Astrocyte of the hippocampus (primary cell): ENCODE measurements at regions not wholly inside any gene's neighbourhood (a gene's known extent, or its start where the extent isn't known, plus 50 kb on each side); places are given as distances from the start of the nearest gene placed in this dataset.
A peak's percentile ranks its signal among the peaks of the same experiment; 100 is the strongest.

Experiments used
- DNase-seq: peaks from one replicate; pipeline ENCODE4 v3.0.0; 2011; ENCODE audit warnings: low read depth, low spot score

GRCh38 chr13:64000321-64000720 is 2584.7 kb upstream of the PCDH20 start:
- DNase-seq, result no peak

- DNase-seq, result no peak
These were observed 2584.1 kb upstream of the PCDH20 start for GRCh38 chr13:63999614-64000305.

- peak; percentile 14 for DNase-seq
These were observed 2567.7 kb upstream of the PCDH20 start for GRCh38 chr13:63983366-63983765.

GRCh38 chr13:63979951-63980350 is 2564.3 kb upstream of the PCDH20 start:
- DNase-seq, result no peak

GRCh38 chr13:63972328-63972727 is 2556.7 kb upstream of the PCDH20 start:
- DNase-seq, result no peak

- no peak for DNase-seq
These were observed 2539.0 kb upstream of the PCDH20 start for GRCh38 chr13:63954683-63955082.

GRCh38 chr13:63948045-63948444 is 2532.4 kb upstream of the PCDH20 start:
- no peak for DNase-seq

GRCh38 chr13:63944911-63945310 is 2529.3 kb upstream of the PCDH20 start:
- DNase-seq, result no peak

- no peak for DNase-seq
These were observed 2526.7 kb upstream of the PCDH20 start for GRCh38 chr13:63942372-63942771.

GRCh38 chr13:63938851-63939250 is 2523.2 kb upstream of the PCDH20 start:
- peak; percentile 1 for DNase-seq

- peak; percentile 24 for DNase-seq
These were observed 2494.9 kb upstream of the PCDH20 start for GRCh38 chr13:63910511-63910910.

GRCh38 chr13:63909726-63910375 is 2494.2 kb upstream of the PCDH20 start:
- no peak for DNase-seq

GRCh38 chr13:63902141-63902540 is 2486.5 kb upstream of the PCDH20 start:
- DNase-seq, result no peak

GRCh38 chr13:63901630-63902029 is 2486.0 kb upstream of the PCDH20 start:
- no peak for DNase-seq

- DNase-seq, result no peak
These were observed 2484.8 kb upstream of the PCDH20 start for GRCh38 chr13:63900406-63900805.

GRCh38 chr13:63896321-63896720 is 2480.7 kb upstream of the PCDH20 start:
- DNase-seq, result no peak

- DNase-seq, result no peak
These were observed 2466.4 kb upstream of the PCDH20 start for GRCh38 chr13:63882052-63882451.

GRCh38 chr13:63880705-63881104 is 2465.1 kb upstream of the PCDH20 start:
- DNase-seq, result no peak

- DNase-seq, result no peak
These were observed 2458.3 kb upstream of the PCDH20 start for GRCh38 chr13:63873936-63874335.

GRCh38 chr13:63864171-63864902 is 2448.7 kb upstream of the PCDH20 start:
- DNase-seq, result peak; percentile 2

- DNase-seq, result no peak
These were observed 2439.9 kb upstream of the PCDH20 start for GRCh38 chr13:63855457-63856118.

GRCh38 chr13:63853816-63854215 is 2438.2 kb upstream of the PCDH20 start:
- no peak for DNase-seq
